ENCODE measurements at regions not wholly inside any gene's neighbourhood (a gene's known extent, or its start where the extent isn't known, plus 50 kb on each side); places are given as distances from the start of the nearest gene placed in this dataset.

DNA sequence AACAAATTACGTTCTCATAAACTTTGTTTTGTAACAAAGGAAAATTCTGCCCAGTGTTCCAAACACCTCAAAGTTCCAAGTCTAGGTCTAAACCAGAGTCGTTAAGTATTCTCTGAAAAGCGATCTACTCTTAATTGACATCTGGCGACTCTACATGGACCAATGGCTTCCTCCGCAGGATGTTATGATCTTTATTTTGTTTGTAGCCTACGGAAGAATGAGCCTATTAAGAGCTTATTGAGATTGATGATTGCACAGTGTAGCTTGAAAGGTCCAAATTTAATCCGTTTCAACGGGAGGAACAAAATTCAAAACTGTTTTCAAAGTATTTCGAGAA is 61.1 kb downstream of the FAM217A start (continued):
- TF ChIP-seq USF2 (IDR thresholded peaks at IDR 0.05; ENCODE audit: low read depth, low read length), result no peak
- no peak for TF ChIP-seq MXI1 (IDR thresholded peaks at IDR 0.05; ENCODE audit: borderline replicate concordance, low read depth, low read length)

- peaks cover 2% of the 10 kb centered on the region; the same call in 1 of the 2 replicates for H3K36me3 ChIP-seq (ENCODE audit: control insufficient read depth, insufficient read depth, low read length)
- H3K9ac ChIP-seq (ENCODE audit: low read depth, low read length), result peak overlapping the region; percentile 79
- POLR2A ChIA-PET (ENCODE audit: unreplicated experiment), result no interaction called here
- H4K5ac ChIP-seq (ENCODE audit: low read depth, low read length), result peak overlapping the region; percentile 76
- H3K18ac ChIP-seq (ENCODE audit: low read depth, low read length), result peak overlapping the region; percentile 65
- H4K20me1 ChIP-seq (ENCODE audit: insufficient read depth, low read length), result peaks cover 21% of the 10 kb centered on the region; the same call in 1 of the 2 replicates
- peak overlapping the region; percentile 89 for H3K4me2 ChIP-seq (ENCODE audit: low read depth, low read length)
- peak overlapping the region; percentile 40 for H2AK5ac ChIP-seq (ENCODE audit: low read depth, low read length)
- no peaks in the 10 kb centered on the region; the same call in 1 of the 2 replicates for H3K4me1 ChIP-seq (ENCODE audit: control insufficient read depth, insufficient read depth, low read length)
- H3K27ac ChIP-seq (ENCODE audit: insufficient read depth, low read length), result peak overlapping the region; percentile 80
- H2BK5ac ChIP-seq (ENCODE audit: low read depth, low read length, poor library complexity, severe bottlenecking), result peak overlapping the region; percentile 86
- whole genome bisulfite sequencing, 2 experiments (ENCODE audit: extremely low coverage in 2 of 2, insufficient read length in 1 of 2), result 0% methylated on average over 46 of the region's 62 CpGs; no CpG with 5 or more reads in 1 of the 2 experiments
- H2BK20ac ChIP-seq (ENCODE audit: low read depth, low read length), result no peak overlapping the region
- DNase-seq (peak; percentile 95), ATAC-seq (ENCODE audit: low read depth) (peak; percentile 77)
- H3K4me3 ChIP-seq (ENCODE audit: insufficient read depth, low read depth, low read length), result peak overlapping the region; percentile 72
- H3K4ac ChIP-seq (ENCODE audit: low read depth, low read length), result peak overlapping the region; percentile 85
- H2BK15ac ChIP-seq (ENCODE audit: low read depth, low read length), result peak overlapping the region; percentile 46; the same call in 2 of the 3 replicates
- peak overlapping the region; percentile 86 for H4K91ac ChIP-seq (ENCODE audit: insufficient read depth, low read depth, low read length)
- no peaks in the 10 kb centered on the region for H3K27me3 ChIP-seq (ENCODE audit: control insufficient read depth, insufficient read depth, low read length)
- CTCF ChIA-PET, result interaction anchor here (0.5 to 1.2 kb wide), 5 partner anchors 10 to 135 kb away, joined by 3 to 5 read pairs (median 4); no protein-coding TSS in a partner anchor
- H4K8ac ChIP-seq (ENCODE audit: low read depth in 2 of 2, low read length in 2 of 2), result peak overlapping the region; percentile 60 to 95
- BruUV-seq (replicated peaks), result TSS peak; percentile 69
- peak overlapping the region; percentile 85 for H3K14ac ChIP-seq (replicated peaks; ENCODE audit: low read depth, low read length)
- dilution Hi-C loops (cut with HindIII; ENCODE audit: low sequenced_read_pairs, unreplicated experiment), result no loop called here
- peak overlapping the region; percentile 38; the same call in 1 of the 2 replicates for H2BK120ac ChIP-seq (ENCODE audit: low read depth, low read length)
- H2AK9ac ChIP-seq (replicated peaks; ENCODE audit: low read depth, low read length, poor library complexity), result peak overlapping the region; percentile 96
- peak overlapping the region; percentile 82 for H3K56ac ChIP-seq (ENCODE audit: extremely low read depth, insufficient read depth, low read length)
- peak overlapping the region; percentile 72 for H3K23ac ChIP-seq (ENCODE audit: low read depth, low read length)
- H3K9me3 ChIP-seq (ENCODE audit: control insufficient read depth, insufficient read depth, low read length), result no peaks in the 10 kb centered on the region
- H3K9me1 ChIP-seq (ENCODE audit: insufficient read depth, low read length), result no peaks in the 10 kb centered on the region
- TF ChIP-seq CEBPB (IDR thresholded peaks at IDR 0.05; ENCODE audit: low read depth, low read length) (peak; percentile 85), POLR2A (IDR thresholded peaks at IDR 0.05; ENCODE audit: low read depth, low read length) (peak; percentile 80), BHLHE40 (IDR thresholded peaks at IDR 0.05; ENCODE audit: low read depth, low read length) (0 out of 2 replicates have a peak, but pooled peaks have one; percentile 4), USF2 (IDR thresholded peaks at IDR 0.05; ENCODE audit: low read depth, low read length) (no peak), MAZ (IDR thresholded peaks at IDR 0.05; ENCODE audit: borderline replicate concordance, low read depth, low read length) (peak; percentile 85), CHD1 (IDR thresholded peaks at IDR 0.05; ENCODE audit: low read depth, low read length) (no peak), MXI1 (IDR thresholded peaks at IDR 0.05; ENCODE audit: borderline replicate concordance, low read depth, low read length) (peak; percentile 50; the same call in 1 of the 2 replicates)
- TF ChIP-seq, protein P1, sequence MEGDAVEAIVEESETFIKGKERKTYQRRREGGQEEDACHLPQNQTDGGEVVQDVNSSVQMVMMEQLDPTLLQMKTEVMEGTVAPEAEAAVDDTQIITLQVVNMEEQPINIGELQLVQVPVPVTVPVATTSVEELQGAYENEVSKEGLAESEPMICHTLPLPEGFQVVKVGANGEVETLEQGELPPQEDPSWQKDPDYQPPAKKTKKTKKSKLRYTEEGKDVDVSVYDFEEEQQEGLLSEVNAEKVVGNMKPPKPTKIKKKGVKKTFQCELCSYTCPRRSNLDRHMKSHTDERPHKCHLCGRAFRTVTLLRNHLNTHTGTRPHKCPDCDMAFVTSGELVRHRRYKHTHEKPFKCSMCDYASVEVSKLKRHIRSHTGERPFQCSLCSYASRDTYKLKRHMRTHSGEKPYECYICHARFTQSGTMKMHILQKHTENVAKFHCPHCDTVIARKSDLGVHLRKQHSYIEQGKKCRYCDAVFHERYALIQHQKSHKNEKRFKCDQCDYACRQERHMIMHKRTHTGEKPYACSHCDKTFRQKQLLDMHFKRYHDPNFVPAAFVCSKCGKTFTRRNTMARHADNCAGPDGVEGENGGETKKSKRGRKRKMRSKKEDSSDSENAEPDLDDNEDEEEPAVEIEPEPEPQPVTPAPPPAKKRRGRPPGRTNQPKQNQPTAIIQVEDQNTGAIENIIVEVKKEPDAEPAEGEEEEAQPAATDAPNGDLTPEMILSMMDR (conservative IDR thresholded peaks at IDR 0.05; ENCODE audit: low read depth, low read length), result peak; percentile 37
- H3K79me1 ChIP-seq (ENCODE audit: low read depth in 1 of 2, low read length in 2 of 2), result peaks cover 7 to 37% of the 10 kb centered on the region in 2 experiments; a peak in 3 of 4 replicates
- in situ Hi-C loops (cut with MboI; ENCODE audit: low sequenced_read_pairs), result no loop called here
- intact Hi-C loops (cut with micrococcal nuclease), result no loop called here
- peak overlapping the region; percentile 96 for H2AFZ ChIP-seq (replicated peaks; ENCODE audit: low read length, poor library complexity)
Observed at GRCh38 chr6:4018171-4018923, 60.6 kb downstream of the FAM217A start.

Measured in IMR-90 (cell line).